Large intestine (tissue), 3 donors: ENCODE measurements at regions not wholly inside any gene's neighbourhood (a gene's known extent, or its start where the extent isn't known, plus 50 kb on each side); places are given as distances from the start of the nearest gene placed in this dataset.
"Not testable (repeated sequence)": the region's sequence is repeated elsewhere in the genome, so short reads cannot be mapped to it uniquely, and the experiment has no call there.

Source experiments
- DNase-seq, 2 donors: peaks; one replicate each; pipeline versions ENCODE4 v3.0.0 to v3.0.0-alpha.2; 2013
- H3K27ac ChIP-seq: one replicate; pipeline ENCODE4 v1.5.1; 2013; ENCODE audit warnings: low read length
- H3K27me3 ChIP-seq: 2 replicates; pipeline ENCODE4 v1.6.1; 2013; ENCODE audit warnings: low read length; ENCODE audit not compliant: control insufficient read depth, insufficient read depth
- H3K36me3 ChIP-seq: 2 replicates; pipeline ENCODE4 v1.6.1; 2013; ENCODE audit warnings: low read length; ENCODE audit not compliant: control insufficient read depth, insufficient read depth
- H3K4me1 ChIP-seq: one replicate; pipeline ENCODE4 v1.6.1; 2013; ENCODE audit warnings: low read length; ENCODE audit not compliant: control insufficient read depth, insufficient read depth
- H3K4me3 ChIP-seq: one replicate; pipeline ENCODE4 v1.5.1; 2013; ENCODE audit warnings: low read length
- H3K9me3 ChIP-seq: one replicate; pipeline ENCODE4 v1.6.1; 2013; ENCODE audit warnings: mild to moderate bottlenecking, low read depth, low read length, moderate library complexity; ENCODE audit not compliant: control insufficient read depth
- WGBS: methylation state at CpG from one replicate; pipeline ENCODE4 v1.1.5; 2013; ENCODE audit warnings: low lambda C conversion rate; ENCODE audit not compliant: insufficient coverage; 5-methylcytosine and 5-hydroxymethylcytosine counted together

DNA sequence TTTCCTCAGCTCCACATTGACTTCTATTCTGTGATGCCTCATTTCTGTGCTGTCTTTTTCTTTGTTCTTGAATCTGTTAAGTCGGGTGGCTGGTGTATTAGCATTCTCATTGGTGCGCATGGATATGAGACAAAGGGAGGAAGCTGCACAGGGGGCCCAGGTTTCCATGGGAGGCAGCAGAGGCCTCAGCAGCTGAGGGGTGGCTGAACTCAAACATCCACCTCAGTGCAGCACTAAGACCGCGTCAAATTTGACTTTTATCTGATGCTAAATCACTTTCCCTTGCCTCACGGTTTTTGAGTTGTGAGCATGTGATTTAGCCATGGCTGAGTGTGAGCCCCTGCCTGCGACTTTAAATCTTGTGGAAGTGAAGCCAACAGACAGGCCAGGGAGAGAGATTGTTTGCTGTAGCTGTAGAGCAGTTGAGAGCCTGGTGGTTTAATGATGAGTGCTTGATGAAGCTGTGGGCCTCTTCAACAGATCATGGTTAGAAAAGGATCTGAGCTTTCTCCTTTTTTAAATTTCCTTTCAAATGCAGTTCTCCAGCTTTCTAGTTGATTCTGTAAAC is 193.3 kb upstream of the ZNF804B start:
- DNase-seq: no peak
- WGBS: no CpG with 5 or more reads among the region's 6 CpGs

DNA sequence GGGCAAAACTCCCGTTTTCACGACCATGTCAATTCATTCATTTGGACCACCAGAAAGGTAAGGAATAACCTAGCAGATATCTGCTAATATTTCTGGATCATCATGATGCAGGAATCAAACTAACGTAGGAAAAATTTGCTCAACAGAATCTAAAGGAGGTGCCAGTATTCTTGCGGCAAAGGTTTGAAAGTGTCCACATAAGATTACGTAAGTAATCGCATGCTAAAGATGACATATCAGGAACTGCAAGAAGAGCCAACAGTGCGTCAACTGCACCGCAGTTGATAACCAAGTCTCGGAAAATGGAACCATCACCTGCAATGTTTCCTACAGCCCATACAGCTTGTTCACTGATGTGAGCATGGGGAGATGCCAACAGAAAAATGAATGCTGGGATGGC is 194.1 kb upstream of the ZNF804B start:
- Histone ChIP-seq H3K27me3 (no peaks in the 10 kb centered on the region), H3K36me3 (no peaks in the 10 kb centered on the region), H3K4me3 (no peak overlapping the region), H3K4me1 (no peaks in the 10 kb centered on the region), H3K9me3 (no peaks in the 10 kb centered on the region), H3K27ac (no peak overlapping the region)
- whole genome bisulfite sequencing: 96% methylated on average over 4 of the region's 9 CpGs
- no peak for DNase-seq

More for the DNA sequence above, 193.3 kb upstream of the ZNF804B start:
- Histone ChIP-seq H3K27me3 (no peaks in the 10 kb centered on the region), H3K4me3 (no peak overlapping the region), H3K27ac (no peak overlapping the region), H3K9me3 (no peaks in the 10 kb centered on the region), H3K4me1 (no peaks in the 10 kb centered on the region), H3K36me3 (no peaks in the 10 kb centered on the region)

DNA sequence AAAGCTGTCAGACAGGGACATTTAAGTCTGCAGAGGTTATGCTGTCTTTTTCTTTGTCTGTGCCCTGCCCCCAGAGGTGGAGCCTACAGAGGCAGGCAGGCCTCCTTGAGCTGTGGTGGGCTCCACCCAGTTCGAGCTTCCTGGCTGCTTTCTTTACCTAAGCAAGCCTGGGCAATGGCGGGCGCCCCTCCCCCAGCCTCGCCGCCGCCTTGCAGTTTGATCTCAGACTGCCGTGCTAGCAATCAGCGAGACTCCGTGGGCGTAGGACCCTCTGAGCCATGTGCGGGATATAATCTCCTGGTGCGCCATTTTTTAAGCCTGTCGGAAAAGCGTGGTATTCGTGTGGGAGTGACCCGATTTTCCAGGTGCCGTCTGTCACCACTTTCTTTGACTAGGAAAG is 203.1 kb upstream of the ZNF804B start:
- not testable (repeated sequence) for DNase-seq, H3K9me3 ChIP-seq, H3K27me3 ChIP-seq, H3K36me3 ChIP-seq, H3K4me1 ChIP-seq, H3K4me3 ChIP-seq, H3K27ac ChIP-seq
- no CpG with 5 or more reads among the region's 17 CpGs for whole genome bisulfite sequencing

DNA sequence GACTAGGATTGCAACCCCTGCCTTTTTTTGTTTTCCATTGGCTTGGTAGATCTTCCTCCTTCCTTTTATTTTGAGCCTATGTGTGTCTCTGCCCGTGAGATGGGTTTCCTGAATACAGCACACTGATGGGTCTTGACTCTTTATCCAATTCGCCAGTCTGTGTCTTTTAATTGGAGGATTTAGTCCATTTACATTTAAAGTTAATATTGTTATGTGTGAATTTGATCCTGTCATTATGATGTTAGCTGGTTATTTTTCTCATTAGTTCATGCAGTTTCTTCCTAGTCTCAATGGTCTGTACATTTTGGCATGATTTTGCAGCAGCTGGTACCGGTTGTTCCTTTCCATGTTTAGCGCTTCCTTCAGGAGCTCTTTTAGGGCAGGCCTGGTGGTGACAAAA is 204.7 kb upstream of the ZNF804B start:
- DNase-seq, H3K36me3 ChIP-seq, H3K4me3 ChIP-seq, H3K27me3 ChIP-seq, H3K4me1 ChIP-seq, H3K27ac ChIP-seq, H3K9me3 ChIP-seq: not testable (repeated sequence)
- WGBS: no CpG with 5 or more reads among the region's 4 CpGs

DNA sequence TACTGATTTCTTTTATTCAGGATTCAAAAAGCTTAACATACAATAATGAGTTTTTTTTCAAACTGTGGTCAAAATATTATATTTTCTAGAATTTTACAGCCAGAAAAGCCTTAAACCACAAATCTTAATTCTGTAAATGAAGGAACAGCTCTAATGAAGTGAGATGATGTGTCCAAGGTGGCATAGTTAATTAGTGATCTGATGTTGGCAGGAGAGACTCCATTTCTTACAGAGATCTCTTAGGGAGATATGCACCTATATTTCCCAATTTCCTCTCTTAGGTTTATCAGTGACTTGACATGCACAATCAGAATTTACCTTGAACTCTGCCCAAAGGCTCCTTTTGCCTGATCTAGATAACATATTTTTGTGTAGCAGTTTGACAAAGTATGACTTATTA is 211.1 kb upstream of the ZNF804B start:
- Histone ChIP-seq H3K9me3 (peaks cover 7% of the 10 kb centered on the region), H3K27ac (no peak overlapping the region), H3K36me3 (no peaks in the 10 kb centered on the region), H3K27me3 (no peaks in the 10 kb centered on the region), H3K4me1 (no peaks in the 10 kb centered on the region), H3K4me3 (no peak overlapping the region)
- no peak for DNase-seq

DNA sequence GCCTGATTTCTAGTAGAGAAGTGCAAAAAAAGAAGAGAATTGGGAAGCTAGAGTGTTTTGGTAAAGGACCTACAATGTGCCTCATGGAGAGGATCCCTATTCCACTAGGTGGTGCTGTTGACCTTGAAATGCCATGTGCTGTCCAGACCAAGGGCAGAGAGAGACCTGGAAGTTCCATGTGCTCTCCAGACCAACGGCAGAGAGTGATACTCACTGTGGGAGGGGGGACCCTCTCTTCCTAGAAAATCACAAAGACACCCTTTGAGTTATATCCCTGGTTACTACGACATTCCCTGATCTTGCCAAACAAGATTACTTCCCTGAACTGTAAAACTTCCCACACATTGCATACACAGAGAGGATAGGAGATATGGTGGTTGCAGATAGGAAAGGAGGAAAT is 212.7 kb upstream of the ZNF804B start:
- Histone ChIP-seq H3K36me3 (no peaks in the 10 kb centered on the region), H3K27ac (no peak overlapping the region), H3K9me3 (peaks cover 7% of the 10 kb centered on the region), H3K4me1 (no peaks in the 10 kb centered on the region), H3K4me3 (no peak overlapping the region), H3K27me3 (no peaks in the 10 kb centered on the region)
- WGBS: no CpG with 5 or more reads among the region's 2 CpGs
- no peak for DNase-seq

DNA sequence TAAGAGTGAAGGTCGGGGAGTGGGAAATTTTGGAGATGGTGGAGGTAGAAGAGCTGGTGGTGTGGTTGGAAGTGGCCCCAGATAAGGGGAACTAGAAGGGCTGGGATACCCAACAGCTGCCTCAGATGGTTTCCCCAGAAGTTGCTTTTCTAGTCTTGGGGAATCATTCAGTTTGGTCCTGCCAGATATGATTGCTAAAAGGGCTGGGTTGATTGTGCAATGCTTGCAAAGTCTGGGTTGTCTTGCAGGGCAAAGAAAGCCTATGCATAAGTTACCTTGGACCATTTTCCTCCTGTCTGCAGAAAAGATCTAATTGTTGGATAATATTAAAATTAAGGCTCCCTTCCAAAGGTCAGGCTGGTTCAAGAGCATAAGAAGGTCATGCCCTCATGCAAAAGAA is 213.8 kb upstream of the ZNF804B start:
- H3K27me3 ChIP-seq: no peaks in the 10 kb centered on the region
- no peak overlapping the region for H3K27ac ChIP-seq
- no CpG with 5 or more reads among the region's 1 CpG for WGBS
- H3K9me3 ChIP-seq: peaks cover 7% of the 10 kb centered on the region
- H3K4me1 ChIP-seq: no peaks in the 10 kb centered on the region
- no peaks in the 10 kb centered on the region for H3K36me3 ChIP-seq
- no peak overlapping the region for H3K4me3 ChIP-seq
- no peak for DNase-seq

DNA sequence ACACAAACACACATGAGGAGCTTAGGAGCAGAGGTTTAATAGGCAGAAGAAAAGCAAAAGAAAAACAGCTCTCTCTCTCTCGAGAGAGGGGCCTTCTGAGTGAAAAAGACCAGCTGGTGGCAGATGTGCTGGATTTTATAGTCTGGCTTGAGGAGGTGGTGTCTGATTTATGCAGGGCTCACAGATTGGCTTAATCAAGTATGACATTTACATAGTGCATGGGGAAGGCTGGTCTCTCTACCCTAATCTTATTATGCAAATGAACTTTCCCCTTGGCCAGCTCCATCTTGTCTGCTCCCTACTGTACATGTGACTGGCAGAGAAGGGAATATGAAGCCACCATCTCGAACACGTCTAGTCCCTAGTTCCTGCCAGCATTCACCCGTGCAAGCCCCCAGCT is 219.5 kb upstream of the ZNF804B start:
- no CpG with 5 or more reads among the region's 4 CpGs for WGBS
- H3K4me3 ChIP-seq: no peak overlapping the region
- H3K36me3 ChIP-seq: no peaks in the 10 kb centered on the region
- no peaks in the 10 kb centered on the region for H3K27me3 ChIP-seq
- H3K9me3 ChIP-seq: peaks cover 11% of the 10 kb centered on the region
- DNase-seq: no peak
- H3K4me1 ChIP-seq: no peaks in the 10 kb centered on the region
- H3K27ac ChIP-seq: no peak overlapping the region

DNA sequence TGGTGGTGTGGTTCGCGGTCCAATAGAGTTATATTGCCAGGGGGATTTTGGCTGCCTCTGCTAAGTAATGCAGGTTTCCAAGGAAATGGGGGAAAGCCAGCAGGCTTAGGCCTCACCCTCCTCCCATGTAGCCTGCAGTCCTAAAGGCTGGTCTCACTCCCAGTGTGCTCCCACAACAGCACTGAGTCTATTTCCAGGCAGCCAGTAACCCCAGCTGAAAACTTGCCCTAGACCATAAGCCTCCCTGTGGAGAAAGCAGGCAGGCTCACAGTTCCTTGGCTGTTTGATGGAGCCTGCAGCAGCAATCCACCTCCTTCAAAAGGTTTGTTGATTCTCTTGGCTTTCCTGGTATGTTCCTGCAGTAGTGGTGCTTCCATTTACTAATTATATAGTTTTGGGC is 220.0 kb upstream of the ZNF804B start:
- Histone ChIP-seq H3K4me3 (no peak overlapping the region), H3K27ac (no peak overlapping the region), H3K9me3 (peaks cover 11% of the 10 kb centered on the region), H3K36me3 (no peaks in the 10 kb centered on the region), H3K4me1 (no peaks in the 10 kb centered on the region), H3K27me3 (no peaks in the 10 kb centered on the region)
- no peak for DNase-seq
- WGBS: no CpG with 5 or more reads among the region's 2 CpGs

DNA sequence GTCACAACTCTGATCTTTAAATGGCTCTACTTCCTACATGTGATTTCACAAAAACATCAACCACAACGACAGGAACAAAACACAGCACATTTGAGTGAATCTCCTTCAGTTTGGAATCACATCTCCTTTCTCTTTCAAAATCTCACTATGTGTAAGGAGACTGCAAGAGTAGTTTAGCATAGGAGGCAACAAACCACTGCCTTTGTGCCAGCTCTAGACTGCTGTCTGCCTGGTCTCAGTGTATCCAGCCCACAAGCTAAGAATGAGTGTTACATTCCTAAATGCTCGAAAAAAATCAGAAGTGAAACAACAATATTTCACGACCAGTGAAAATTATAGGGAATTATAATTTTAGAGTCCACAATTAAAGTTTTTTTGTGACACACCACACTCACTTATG is 217.0 kb upstream of the STEAP4 start:
- Histone ChIP-seq H3K9me3 (no peaks in the 10 kb centered on the region), H3K36me3 (no peaks in the 10 kb centered on the region), H3K4me1 (no peaks in the 10 kb centered on the region), H3K4me3 (no peak overlapping the region), H3K27me3 (no peaks in the 10 kb centered on the region), H3K27ac (no peak overlapping the region)
- DNase-seq: no peak
- WGBS: 83% methylated on average over 1 of the region's 3 CpGs

DNA sequence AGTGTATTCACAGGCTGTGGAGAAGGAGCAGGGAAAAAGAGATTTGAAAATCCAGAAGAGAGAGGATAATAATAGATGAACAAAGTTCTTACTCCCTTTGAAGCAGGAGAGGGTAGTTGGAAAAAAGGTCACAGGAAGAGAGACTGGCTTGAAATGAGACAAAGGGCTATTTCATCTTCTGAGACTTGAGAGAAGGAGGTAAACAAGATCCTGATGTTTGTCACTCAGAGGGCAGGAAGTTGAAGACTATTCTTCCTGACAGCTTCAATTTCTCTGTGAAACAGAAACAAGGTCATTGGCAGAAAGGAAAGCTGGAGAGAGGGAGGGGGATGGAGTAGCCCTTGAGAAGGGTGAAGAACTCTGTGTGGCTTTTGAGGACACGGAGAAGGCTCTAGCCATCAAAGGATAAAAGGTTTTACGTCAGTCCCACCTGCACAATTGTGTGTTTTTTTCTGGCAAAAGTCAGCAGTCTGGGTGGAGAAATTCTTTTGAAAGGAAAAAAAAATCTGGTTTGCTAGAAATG is 216.1 kb upstream of the STEAP4 start:
- Histone ChIP-seq H3K36me3 (no peaks in the 10 kb centered on the region), H3K4me1 (no peaks in the 10 kb centered on the region), H3K9me3 (no peaks in the 10 kb centered on the region), H3K27me3 (no peaks in the 10 kb centered on the region), H3K27ac (no peak overlapping the region), H3K4me3 (no peak overlapping the region)
- WGBS: no CpG with 5 or more reads among the region's 2 CpGs
- DNase-seq: no peak
